ENCODE measurements at regions not wholly inside any gene's neighbourhood (a gene's known extent, or its start where the extent isn't known, plus 50 kb on each side); places are given as distances from the start of the nearest gene placed in this dataset.
"Not testable (repeated sequence)": the region's sequence is repeated elsewhere in the genome, so short reads cannot be mapped to it uniquely, and the experiment has no call there.

GRCh38 chr7:68088879-68089278 is 1092.2 kb downstream of the TYW1 start:
- DNase-seq (ENCODE audit: extremely low read depth, insufficient read length) = no peak
- H3K36me3 ChIP-seq (ENCODE audit: control insufficient read depth, insufficient read depth, low read length) = no peaks in the 10 kb centered on the region
- no peaks in the 10 kb centered on the region for H3K27me3 ChIP-seq (replicated peaks; ENCODE audit: control insufficient read depth, insufficient read depth, low read length)
- TF ChIP-seq CTCF (IDR thresholded peaks at IDR 0.05; ENCODE audit: insufficient read depth, low read length, poor library complexity, severe bottlenecking) = no peak
- no peak overlapping the region for H3K4me3 ChIP-seq (replicated peaks; ENCODE audit: low read depth, low read length)

GRCh38 chr7:68090256-68090655 is 1093.6 kb downstream of the TYW1 start:
- H3K4me3 ChIP-seq (replicated peaks; ENCODE audit: low read depth, low read length); DNase-seq (ENCODE audit: extremely low read depth, insufficient read length); H3K27me3 ChIP-seq (replicated peaks; ENCODE audit: control insufficient read depth, insufficient read depth, low read length); H3K36me3 ChIP-seq (ENCODE audit: control insufficient read depth, insufficient read depth, low read length): not testable (repeated sequence)

- no peak overlapping the region for H3K4me3 ChIP-seq (replicated peaks; ENCODE audit: low read depth, low read length)
- no peak for TF ChIP-seq CTCF (IDR thresholded peaks at IDR 0.05; ENCODE audit: insufficient read depth, low read length, poor library complexity, severe bottlenecking)
- no peak for DNase-seq (ENCODE audit: extremely low read depth, insufficient read length)
- no peaks in the 10 kb centered on the region for H3K27me3 ChIP-seq (replicated peaks; ENCODE audit: control insufficient read depth, insufficient read depth, low read length)
- no peaks in the 10 kb centered on the region for H3K36me3 ChIP-seq (ENCODE audit: control insufficient read depth, insufficient read depth, low read length)
Measured at GRCh38 chr7:68103319-68103718, 1106.7 kb downstream of the TYW1 start.

GRCh38 chr7:68107261-68107660 is 1110.6 kb downstream of the TYW1 start:
- Histone ChIP-seq H3K4me3 (replicated peaks; ENCODE audit: low read depth, low read length) (no peak overlapping the region), H3K27me3 (replicated peaks; ENCODE audit: control insufficient read depth, insufficient read depth, low read length) (no peaks in the 10 kb centered on the region), H3K36me3 (ENCODE audit: control insufficient read depth, insufficient read depth, low read length) (no peaks in the 10 kb centered on the region)
- TF ChIP-seq CTCF (IDR thresholded peaks at IDR 0.05; ENCODE audit: insufficient read depth, low read length, poor library complexity, severe bottlenecking) = no peak
- no peak for DNase-seq (ENCODE audit: extremely low read depth, insufficient read length)

GRCh38 chr7:68107968-68108367 is 1111.3 kb downstream of the TYW1 start:
- Histone ChIP-seq H3K27me3 (replicated peaks; ENCODE audit: control insufficient read depth, insufficient read depth, low read length) (no peaks in the 10 kb centered on the region), H3K4me3 (replicated peaks; ENCODE audit: low read depth, low read length) (no peak overlapping the region), H3K36me3 (ENCODE audit: control insufficient read depth, insufficient read depth, low read length) (no peaks in the 10 kb centered on the region)
- no peak for DNase-seq (ENCODE audit: extremely low read depth, insufficient read length)
- no peak for TF ChIP-seq CTCF (IDR thresholded peaks at IDR 0.05; ENCODE audit: insufficient read depth, low read length, poor library complexity, severe bottlenecking)

- Histone ChIP-seq H3K4me3 (replicated peaks; ENCODE audit: low read depth, low read length) (no peak overlapping the region), H3K27me3 (replicated peaks; ENCODE audit: control insufficient read depth, insufficient read depth, low read length) (no peaks in the 10 kb centered on the region), H3K36me3 (ENCODE audit: control insufficient read depth, insufficient read depth, low read length) (no peaks in the 10 kb centered on the region)
- no peak for TF ChIP-seq CTCF (IDR thresholded peaks at IDR 0.05; ENCODE audit: insufficient read depth, low read length, poor library complexity, severe bottlenecking)
- no peak for DNase-seq (ENCODE audit: extremely low read depth, insufficient read length)
Measured at GRCh38 chr7:68109299-68109698, 1112.7 kb downstream of the TYW1 start.

Measured in GM06990 (cell line).